Breast epithelium (tissue), 3 donors: ENCODE measurements at regions not wholly inside any gene's neighbourhood (a gene's known extent, or its start where the extent isn't known, plus 50 kb on each side); places are given as distances from the start of the nearest gene placed in this dataset.

Source experiments
- POLR2A ChIP-seq: fragments of 450-650 bp; IDR thresholded peaks from one replicate; pipeline ENCODE4 v1.6.1; 2016; ENCODE audit warnings: antibody characterized with exemption, mild to moderate bottlenecking, moderate library complexity
- POLR2AphosphoS5 ChIP-seq, 3 donors: sonication (generic); formaldehyde crosslinking; IDR thresholded peaks; one replicate each; pipeline ENCODE4 v1.6.1; 2017; ENCODE audit warnings: antibody characterized with exemption in 3 of 3
- TF ChIP-seq, protein P1 (sequence below), 3 donors: fragments of 450-650 bp; IDR thresholded peaks; one replicate each; pipeline ENCODE4 v1.5.1; 2016 to 2017; ENCODE audit warnings: antibody characterized with exemption in 3 of 3, mild to moderate bottlenecking in 3 of 3, moderate library complexity in 3 of 3

DNA sequence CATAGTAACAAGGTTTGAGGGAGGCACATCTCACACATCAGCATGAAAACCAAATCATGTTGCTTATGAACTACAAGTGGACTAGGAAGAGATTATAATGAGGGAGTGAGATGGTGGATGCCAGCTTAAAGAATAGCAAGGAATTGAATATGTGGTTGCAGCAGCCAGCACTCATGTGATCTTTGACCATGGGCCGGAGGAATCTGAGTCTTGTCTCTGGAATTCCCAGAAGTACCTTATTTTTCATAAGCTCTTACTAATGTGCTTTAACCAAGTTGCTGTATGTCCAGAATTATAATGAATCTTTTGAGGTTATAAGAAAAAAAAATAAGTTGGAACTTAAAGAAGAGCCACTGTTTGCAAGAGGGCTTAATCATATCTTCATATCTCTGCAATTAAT lies 97.0 kb downstream of the DISP1 start:
- TF ChIP-seq POLR2AphosphoS5 (IDR thresholded peaks at IDR 0.05) (no peak), POLR2A (no peak)
- TF ChIP-seq, protein P1, sequence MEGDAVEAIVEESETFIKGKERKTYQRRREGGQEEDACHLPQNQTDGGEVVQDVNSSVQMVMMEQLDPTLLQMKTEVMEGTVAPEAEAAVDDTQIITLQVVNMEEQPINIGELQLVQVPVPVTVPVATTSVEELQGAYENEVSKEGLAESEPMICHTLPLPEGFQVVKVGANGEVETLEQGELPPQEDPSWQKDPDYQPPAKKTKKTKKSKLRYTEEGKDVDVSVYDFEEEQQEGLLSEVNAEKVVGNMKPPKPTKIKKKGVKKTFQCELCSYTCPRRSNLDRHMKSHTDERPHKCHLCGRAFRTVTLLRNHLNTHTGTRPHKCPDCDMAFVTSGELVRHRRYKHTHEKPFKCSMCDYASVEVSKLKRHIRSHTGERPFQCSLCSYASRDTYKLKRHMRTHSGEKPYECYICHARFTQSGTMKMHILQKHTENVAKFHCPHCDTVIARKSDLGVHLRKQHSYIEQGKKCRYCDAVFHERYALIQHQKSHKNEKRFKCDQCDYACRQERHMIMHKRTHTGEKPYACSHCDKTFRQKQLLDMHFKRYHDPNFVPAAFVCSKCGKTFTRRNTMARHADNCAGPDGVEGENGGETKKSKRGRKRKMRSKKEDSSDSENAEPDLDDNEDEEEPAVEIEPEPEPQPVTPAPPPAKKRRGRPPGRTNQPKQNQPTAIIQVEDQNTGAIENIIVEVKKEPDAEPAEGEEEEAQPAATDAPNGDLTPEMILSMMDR (IDR thresholded peaks at IDR 0.05): no peak
